Common myeloid progenitor, CD34-positive (primary cell): ENCODE measurements at regions not wholly inside any gene's neighbourhood (a gene's known extent, or its start where the extent isn't known, plus 50 kb on each side); places are given as distances from the start of the nearest gene placed in this dataset.
"Not testable (repeated sequence)": the region's sequence is repeated elsewhere in the genome, so short reads cannot be mapped to it uniquely, and the experiment has no call there.

Experiments used
- CTCF ChIA-PET: fragments of 350-600 bp; sonication (Branson Sonifier 250); formaldehyde crosslinking; loops from one replicate; lab custom pipeline; 2021; ENCODE audit warnings: antibody characterized with exemption; lab: Charles Lee
- POLR2A ChIA-PET: fragments of 350-600 bp; sonication (Branson Sonifier 250); formaldehyde crosslinking; loops from one replicate; lab custom pipeline; 2021; ENCODE audit warnings: antibody characterized with exemption; lab: Charles Lee
- DNase-seq, 3 donors: peaks; one replicate each; pipeline versions ENCODE4 v3.0.0 to v3.0.0-alpha.2; 2013
- H3K27ac ChIP-seq, 2 experiments: 1 replicate in 1 of 2; 2 replicates in 1 of 2; pipeline ENCODE4 v1.7.0; 2013; ENCODE audit warnings: inconsistent platforms in 2 of 2, low read length in 2 of 2, mild to moderate bottlenecking in 2 of 2, low read depth in 1 of 2, moderate library complexity in 1 of 2; ENCODE audit not compliant: severe bottlenecking in 2 of 2, insufficient read depth in 1 of 2, poor library complexity in 1 of 2
- H3K27me3 ChIP-seq, 5 experiments: replicated peaks in 2 of 5; 1 replicate in 3 of 5; 2 replicates in 2 of 5; pipeline versions ENCODE4 v1.6.1 to v1.7.0; 2013; ENCODE audit warnings: low read length in 4 of 5, mild to moderate bottlenecking in 2 of 5, moderate library complexity in 2 of 5, inconsistent platforms in 1 of 5; ENCODE audit not compliant: insufficient read depth in 5 of 5, control insufficient read depth in 4 of 5
- H3K36me3 ChIP-seq, 4 experiments: 1 replicate in 2 of 4; 2 replicates in 2 of 4; pipeline versions ENCODE4 v1.6.1 to v1.7.0; 2013; ENCODE audit warnings: low read length in 3 of 4, control low read depth in 1 of 4, mild to moderate bottlenecking in 1 of 4; ENCODE audit not compliant: control insufficient read depth in 4 of 4, insufficient read depth in 4 of 4
- H3K4me1 ChIP-seq, 4 experiments: 1 replicate in 3 of 4; 2 replicates in 1 of 4; pipeline versions ENCODE4 v1.6.1 to v1.7.1; 2013; ENCODE audit warnings: low read length in 3 of 4, mild to moderate bottlenecking in 3 of 4, control low read depth in 1 of 4, inconsistent platforms in 1 of 4, moderate library complexity in 1 of 4; ENCODE audit not compliant: control insufficient read depth in 4 of 4, insufficient read depth in 4 of 4; ENCODE audit errors: control extremely low read depth in 1 of 4
- H3K4me3 ChIP-seq, 7 experiments: 1 replicate in 4 of 7; 2 replicates in 3 of 7; pipeline versions ENCODE4 v1.5.1 to v1.7.0; 2013; ENCODE audit warnings: mild to moderate bottlenecking in 7 of 7, low read length in 6 of 7, moderate library complexity in 6 of 7, inconsistent platforms in 2 of 7, low read depth in 2 of 7, control low read depth in 1 of 7; ENCODE audit not compliant: insufficient read depth in 4 of 7, control insufficient read depth in 1 of 7; ENCODE audit errors: extremely low read depth in 1 of 7
- H3K9me3 ChIP-seq, 5 experiments: 1 replicate in 4 of 5; 2 replicates in 1 of 5; pipeline versions ENCODE4 v1.6.1 to v1.7.1; 2013; ENCODE audit warnings: low read length in 4 of 5, mild to moderate bottlenecking in 2 of 5, inconsistent platforms in 1 of 5, low read depth in 1 of 5, moderate library complexity in 1 of 5; ENCODE audit not compliant: control insufficient read depth in 4 of 5, insufficient read depth in 2 of 5; ENCODE audit errors: control extremely low read depth in 1 of 5
- WGBS: methylation state at CpG from one replicate; pipeline ENCODE4 v1.1.5; 2013; ENCODE audit not compliant: insufficient coverage; 5-methylcytosine and 5-hydroxymethylcytosine counted together

- H3K36me3 ChIP-seq, CTCF ChIA-PET, DNase-seq, H3K4me3 ChIP-seq, H3K27me3 ChIP-seq, H3K27ac ChIP-seq, H3K4me1 ChIP-seq, POLR2A ChIA-PET, H3K9me3 ChIP-seq: not testable (repeated sequence)
- no CpG with 5 or more reads among the region's 37 CpGs for WGBS
Measured at GRCh38 chr10:45511926-45512325, 137.9 kb downstream of the ALOX5 start.

DNA sequence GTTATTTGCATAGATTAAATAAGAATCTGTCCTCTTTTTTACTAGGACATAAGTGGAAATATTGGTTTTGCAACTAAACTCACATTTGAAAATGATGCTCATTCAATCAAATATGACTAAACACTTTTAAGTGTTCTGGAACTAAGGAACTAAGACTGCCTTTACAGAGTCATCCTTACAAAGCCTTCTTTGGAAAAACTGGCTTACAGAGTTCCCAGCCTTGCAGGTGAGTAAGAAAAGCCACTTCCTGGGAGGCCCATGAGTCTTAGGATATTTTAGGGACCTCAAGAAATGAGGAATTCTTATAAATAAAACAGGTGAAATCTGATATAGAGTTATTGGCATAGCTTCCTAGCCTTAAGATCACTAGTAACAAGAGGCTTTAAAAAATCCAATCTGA lies 135.5 kb downstream of the ALOX5 start:
- Histone ChIP-seq H3K27ac (no peak overlapping the region), H3K4me3 (no peak overlapping the region), H3K27me3 (no peaks in the 10 kb centered on the region), H3K4me1 (peaks cover 0 to 3% (median 0%) of the 10 kb centered on the region in 4 experiments), H3K9me3 (no peaks in the 10 kb centered on the region), H3K36me3 (no peaks in the 10 kb centered on the region)
- no peak for DNase-seq
- ChIA-PET POLR2A (no interaction called here), CTCF (interaction anchor here (1.1 kb wide), 1 partner anchor 37 kb away, joined by 3 read pairs; no protein-coding TSS in a partner anchor)

DNA sequence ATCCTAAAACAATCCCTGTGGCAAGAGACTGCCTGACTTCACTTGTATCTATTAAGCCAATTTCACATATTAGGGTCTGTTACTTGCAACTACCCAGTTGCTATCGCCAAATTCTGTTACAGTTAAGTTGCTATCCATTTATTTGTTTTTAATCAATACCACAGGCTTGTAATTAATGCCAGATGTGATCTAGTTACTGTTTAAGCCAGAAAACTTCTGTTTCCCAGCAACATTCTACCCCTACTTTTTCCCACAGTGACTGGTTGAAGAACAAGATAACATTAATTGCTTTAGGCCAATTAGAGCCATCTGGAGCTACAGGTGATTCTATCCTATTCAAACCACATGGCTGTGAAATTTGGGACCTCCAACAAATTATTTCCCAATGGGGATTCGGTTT lies 131.3 kb downstream of the ALOX5 start:
- Histone ChIP-seq H3K9me3 (no peaks in the 10 kb centered on the region), H3K36me3 (no peaks in the 10 kb centered on the region), H3K4me1 (no peaks in the 10 kb centered on the region), H3K27ac (no peak overlapping the region), H3K4me3 (no peak overlapping the region), H3K27me3 (no peaks in the 10 kb centered on the region)
- CTCF ChIA-PET, result no interaction called here
- POLR2A ChIA-PET, result interaction anchor here (0.6 kb wide), 1 partner anchor 18 kb away, joined by 5 read pairs; no protein-coding TSS in a partner anchor
- 80% methylated on average over 1 of the region's 2 CpGs for WGBS
- DNase-seq, result no peak

DNA sequence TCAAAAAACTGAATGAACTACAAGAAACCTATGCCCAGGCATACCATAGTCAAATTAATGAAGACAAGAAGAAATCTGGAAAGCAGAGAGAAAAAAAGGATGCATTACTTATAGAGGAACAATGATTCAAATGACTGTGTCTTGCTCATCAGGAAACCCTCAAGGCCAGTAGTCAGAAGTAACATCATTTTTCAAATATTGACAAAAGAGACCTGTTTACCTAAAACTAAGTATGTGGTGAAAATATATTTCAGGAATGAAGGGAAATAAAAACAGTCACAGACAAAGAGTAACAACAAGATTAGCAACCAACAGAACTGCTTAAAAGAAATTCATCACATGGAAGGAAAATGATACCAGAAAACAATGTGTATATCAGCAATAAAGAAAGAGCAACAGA lies 128.4 kb downstream of the ALOX5 start:
- POLR2A ChIA-PET, result no interaction called here

DNA sequence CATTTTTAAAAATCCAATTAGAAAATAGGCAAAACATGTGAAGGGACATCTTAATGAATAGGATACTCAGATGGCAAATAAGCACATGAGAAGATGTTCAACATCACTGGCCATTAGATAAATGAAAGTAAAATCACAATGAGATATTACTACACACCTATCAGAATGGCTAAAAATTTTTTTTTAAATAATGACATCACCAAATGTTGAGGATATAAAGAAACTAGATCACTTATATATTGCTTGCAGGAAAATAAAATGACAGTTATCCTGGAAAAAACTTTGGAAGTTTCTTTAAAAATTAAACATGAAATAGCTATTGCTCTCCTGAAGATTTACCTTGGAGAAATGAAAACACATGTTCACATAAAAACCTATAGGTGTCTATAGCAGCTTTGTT lies 127.8 kb downstream of the ALOX5 start:
- Histone ChIP-seq H3K27me3 (no peaks in the 10 kb centered on the region), H3K36me3 (peaks cover 0 to 9% (median under 1%) of the 10 kb centered on the region in 4 experiments), H3K4me1 (no peaks in the 10 kb centered on the region), H3K27ac (no peak overlapping the region), H3K9me3 (peaks cover 0 to 27% (median 0%) of the 10 kb centered on the region in 5 experiments), H3K4me3 (no peak overlapping the region)
- no peak for DNase-seq
- POLR2A ChIA-PET, result no interaction called here
- CTCF ChIA-PET, result no interaction called here

More for the DNA sequence above, 128.4 kb downstream of the ALOX5 start:
- CTCF ChIA-PET, result no interaction called here
- Histone ChIP-seq H3K36me3 (peaks cover 0 to 6% (median under 1%) of the 10 kb centered on the region in 4 experiments), H3K4me3 (no peak overlapping the region), H3K4me1 (no peaks in the 10 kb centered on the region), H3K27me3 (no peaks in the 10 kb centered on the region), H3K9me3 (peaks cover 0 to 21% (median 0%) of the 10 kb centered on the region in 5 experiments), H3K27ac (no peak overlapping the region)
- no peak for DNase-seq

DNA sequence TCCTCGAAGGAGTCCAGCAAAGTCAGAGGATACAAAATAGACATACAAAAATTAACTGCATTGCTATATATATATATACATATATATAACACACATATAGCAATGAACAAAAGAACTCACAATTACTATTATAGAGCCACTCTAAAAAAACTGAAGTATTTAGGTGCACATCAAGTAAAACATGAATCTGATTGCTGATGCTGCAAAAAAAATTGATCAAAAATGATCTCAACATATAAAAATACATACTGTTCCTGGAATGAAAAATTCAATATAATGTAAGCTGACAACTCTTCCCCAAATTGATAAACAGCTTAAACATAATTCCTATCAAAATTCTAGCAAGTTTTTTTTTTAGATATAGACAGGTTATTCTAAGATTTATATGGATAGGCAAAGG lies 126.8 kb downstream of the ALOX5 start:
- no peak for DNase-seq
- Histone ChIP-seq H3K36me3 (peaks cover 0 to 9% (median under 1%) of the 10 kb centered on the region in 4 experiments), H3K4me3 (no peak overlapping the region), H3K27me3 (no peaks in the 10 kb centered on the region), H3K27ac (no peak overlapping the region), H3K4me1 (no peaks in the 10 kb centered on the region), H3K9me3 (peaks cover 0 to 36% (median 0%) of the 10 kb centered on the region in 5 experiments)
- ChIA-PET POLR2A (no interaction called here), CTCF (no interaction called here)
- no CpG with 5 or more reads among the region's 1 CpG for WGBS

- DNase-seq, result no peak
- ChIA-PET CTCF (no interaction called here), POLR2A (no interaction called here)
- H3K27ac ChIP-seq, result no peak overlapping the region
- H3K4me1 ChIP-seq, result no peaks in the 10 kb centered on the region
- peaks cover 0 to 9% (median under 1%) of the 10 kb centered on the region in 4 experiments for H3K36me3 ChIP-seq
- WGBS, result no CpG with 5 or more reads among the region's 1 CpG
- peaks cover 0 to 41% (median 2%) of the 10 kb centered on the region in 5 experiments for H3K9me3 ChIP-seq
- H3K27me3 ChIP-seq, result no peaks in the 10 kb centered on the region
- H3K4me3 ChIP-seq, result no peak overlapping the region
Measured at GRCh38 chr10:45500304-45500703, 126.3 kb downstream of the ALOX5 start.
